PFSK-1 (cell line): ENCODE measurements at regions not wholly inside any gene's neighbourhood (a gene's known extent, or its start where the extent isn't known, plus 50 kb on each side); places are given as distances from the start of the nearest gene placed in this dataset.

ENCODE experiments used
- POLR2AphosphoS5 ChIP-seq: IDR thresholded peaks from 2 replicates; pipeline ENCODE4 v1.6.1; 2012; ENCODE audit warnings: low read depth, mild to moderate bottlenecking, control low read depth, low read length, moderate library complexity
- SIN3A ChIP-seq: IDR thresholded peaks from 2 replicates; pipeline ENCODE4 v1.6.1; 2012; ENCODE audit warnings: mild to moderate bottlenecking, low read length, moderate library complexity, borderline replicate concordance; ENCODE audit not compliant: insufficient read depth
- TAF1 ChIP-seq: IDR thresholded peaks from 2 replicates; pipeline ENCODE4 v1.6.1; 2012; ENCODE audit warnings: low read length, control low read depth, borderline replicate concordance; ENCODE audit not compliant: insufficient read depth

DNA sequence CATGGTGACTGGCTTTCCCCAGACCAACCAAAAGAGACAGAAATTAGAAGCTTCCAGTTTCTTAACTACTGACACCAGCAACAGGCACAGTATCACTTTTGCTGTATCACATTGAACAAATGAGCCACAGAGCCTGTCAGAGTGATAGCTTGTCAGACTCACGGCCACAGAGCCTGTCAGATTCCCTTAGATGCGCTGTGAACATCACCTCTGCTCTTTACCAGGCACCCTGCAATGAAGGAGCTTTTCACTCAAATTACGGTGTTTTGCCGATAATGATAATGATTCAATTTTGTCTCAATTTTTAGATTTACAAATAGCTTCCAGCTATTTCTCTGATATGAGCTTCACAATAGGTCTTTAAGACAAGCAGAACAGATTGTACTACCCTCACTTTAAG, 107.9 kb upstream of the GNG12 start:
- TF ChIP-seq POLR2AphosphoS5 (no peak), TAF1 (no peak), SIN3A (no peak)
